ENCODE measurements at regions not wholly inside any gene's neighbourhood (a gene's known extent, or its start where the extent isn't known, plus 50 kb on each side); places are given as distances from the start of the nearest gene placed in this dataset.
"Not testable (repeated sequence)": the region's sequence is repeated elsewhere in the genome, so short reads cannot be mapped to it uniquely, and the experiment has no call there.

GRCh38 chr18:35810520-35810919 lies 162.0 kb upstream of the RMP24 start:
- ATAC-seq (replicated peaks): no peak
- H3K4me3 Mint-ChIP-seq: no peak overlapping the region
- no peak overlapping the region for H3K27ac Mint-ChIP-seq
- no peaks in the 10 kb centered on the region for H3K9me3 Mint-ChIP-seq
- H3K4me1 Mint-ChIP-seq: no peaks in the 10 kb centered on the region
- H3K36me3 Mint-ChIP-seq (ENCODE audit: low read depth): no peaks in the 10 kb centered on the region
- peaks cover 31% of the 10 kb centered on the region for H3K27me3 Mint-ChIP-seq

GRCh38 chr18:35811896-35812295 lies 160.6 kb upstream of the RMP24 start:
- no peaks in the 10 kb centered on the region for H3K4me1 Mint-ChIP-seq
- H3K27ac Mint-ChIP-seq: no peak overlapping the region
- ATAC-seq (replicated peaks): no peak
- H3K9me3 Mint-ChIP-seq: no peaks in the 10 kb centered on the region
- H3K27me3 Mint-ChIP-seq: peaks cover 30% of the 10 kb centered on the region
- H3K36me3 Mint-ChIP-seq (ENCODE audit: low read depth): no peaks in the 10 kb centered on the region
- no peak overlapping the region for H3K4me3 Mint-ChIP-seq

- peaks cover 17% of the 10 kb centered on the region for H3K27me3 Mint-ChIP-seq
- H3K4me3 Mint-ChIP-seq; ATAC-seq (replicated peaks); H3K36me3 Mint-ChIP-seq (ENCODE audit: low read depth); H3K9me3 Mint-ChIP-seq; H3K4me1 Mint-ChIP-seq; H3K27ac Mint-ChIP-seq: not testable (repeated sequence)
Measured at GRCh38 chr18:35815011-35815410, 157.5 kb upstream of the RMP24 start.

GRCh38 chr18:35816003-35816402 lies 156.5 kb upstream of the RMP24 start:
- Mint-ChIP-seq H3K27ac (no peak overlapping the region), H3K9me3 (no peaks in the 10 kb centered on the region), H3K4me3 (no peak overlapping the region), H3K27me3 (peaks cover 10% of the 10 kb centered on the region), H3K4me1 (no peaks in the 10 kb centered on the region), H3K36me3 (ENCODE audit: low read depth) (no peaks in the 10 kb centered on the region)
- no peak for ATAC-seq (replicated peaks)

GRCh38 chr18:35817604-35818352 lies 154.7 kb upstream of the RMP24 start:
- Mint-ChIP-seq H3K27ac (no peak overlapping the region), H3K4me1 (no peaks in the 10 kb centered on the region), H3K36me3 (ENCODE audit: low read depth) (no peaks in the 10 kb centered on the region), H3K9me3 (no peaks in the 10 kb centered on the region), H3K4me3 (no peak overlapping the region), H3K27me3 (peaks cover 4% of the 10 kb centered on the region)
- no peak for ATAC-seq (replicated peaks)

GRCh38 chr18:35818353-35818667 lies 154.2 kb upstream of the RMP24 start:
- Mint-ChIP-seq H3K9me3 (no peaks in the 10 kb centered on the region), H3K27ac (no peak overlapping the region), H3K27me3 (peaks cover 4% of the 10 kb centered on the region), H3K36me3 (ENCODE audit: low read depth) (no peaks in the 10 kb centered on the region), H3K4me3 (no peak overlapping the region), H3K4me1 (no peaks in the 10 kb centered on the region)
- ATAC-seq (replicated peaks): no peak

- Mint-ChIP-seq H3K4me1 (no peaks in the 10 kb centered on the region), H3K27me3 (peaks cover 4% of the 10 kb centered on the region), H3K9me3 (no peaks in the 10 kb centered on the region), H3K27ac (no peak overlapping the region), H3K4me3 (no peak overlapping the region), H3K36me3 (ENCODE audit: low read depth) (no peaks in the 10 kb centered on the region)
- ATAC-seq (replicated peaks): no peak
Measured at GRCh38 chr18:35822413-35822812, 150.1 kb upstream of the RMP24 start.

GRCh38 chr18:35826477-35826876 lies 146.0 kb upstream of the RMP24 start:
- H3K4me1 Mint-ChIP-seq: no peaks in the 10 kb centered on the region
- no peak overlapping the region for H3K4me3 Mint-ChIP-seq
- ATAC-seq (replicated peaks): no peak
- H3K9me3 Mint-ChIP-seq: peaks cover 4% of the 10 kb centered on the region
- H3K27ac Mint-ChIP-seq: no peak overlapping the region
- H3K27me3 Mint-ChIP-seq: peaks cover 21% of the 10 kb centered on the region
- no peaks in the 10 kb centered on the region for H3K36me3 Mint-ChIP-seq (ENCODE audit: low read depth)

GRCh38 chr18:35827275-35827902 lies 145.1 kb upstream of the RMP24 start:
- Mint-ChIP-seq H3K9me3 (peaks cover 4% of the 10 kb centered on the region), H3K27me3 (peaks cover 24% of the 10 kb centered on the region), H3K36me3 (ENCODE audit: low read depth) (no peaks in the 10 kb centered on the region), H3K4me1 (no peaks in the 10 kb centered on the region), H3K27ac (no peak overlapping the region), H3K4me3 (no peak overlapping the region)
- ATAC-seq (replicated peaks): peak; percentile 92

- Mint-ChIP-seq H3K27ac (no peak overlapping the region), H3K4me1 (no peaks in the 10 kb centered on the region), H3K4me3 (no peak overlapping the region), H3K36me3 (ENCODE audit: low read depth) (no peaks in the 10 kb centered on the region), H3K27me3 (peaks cover 25% of the 10 kb centered on the region), H3K9me3 (peaks cover 4% of the 10 kb centered on the region)
- ATAC-seq (replicated peaks): no peak
Measured at GRCh38 chr18:35827903-35828275, 144.6 kb upstream of the RMP24 start.

GRCh38 chr18:35828591-35828990 lies 143.9 kb upstream of the RMP24 start:
- ATAC-seq (replicated peaks): no peak
- Mint-ChIP-seq H3K4me3 (no peak overlapping the region), H3K27ac (no peak overlapping the region), H3K36me3 (ENCODE audit: low read depth) (no peaks in the 10 kb centered on the region), H3K4me1 (no peaks in the 10 kb centered on the region), H3K27me3 (peaks cover 25% of the 10 kb centered on the region), H3K9me3 (peaks cover 4% of the 10 kb centered on the region)

GRCh38 chr18:35835366-35835765 lies 137.1 kb upstream of the RMP24 start:
- ATAC-seq (replicated peaks): no peak
- H3K27ac Mint-ChIP-seq: no peak overlapping the region
- peaks cover 17% of the 10 kb centered on the region for H3K27me3 Mint-ChIP-seq
- H3K4me3 Mint-ChIP-seq: no peak overlapping the region
- H3K9me3 Mint-ChIP-seq: no peaks in the 10 kb centered on the region
- H3K36me3 Mint-ChIP-seq (ENCODE audit: low read depth): no peaks in the 10 kb centered on the region
- H3K4me1 Mint-ChIP-seq: no peaks in the 10 kb centered on the region

GRCh38 chr18:35835833-35836232 lies 136.6 kb upstream of the RMP24 start:
- H3K27me3 Mint-ChIP-seq: peaks cover 18% of the 10 kb centered on the region
- no peaks in the 10 kb centered on the region for H3K36me3 Mint-ChIP-seq (ENCODE audit: low read depth)
- no peak overlapping the region for H3K27ac Mint-ChIP-seq
- H3K9me3 Mint-ChIP-seq: no peaks in the 10 kb centered on the region
- ATAC-seq (replicated peaks): no peak
- H3K4me1 Mint-ChIP-seq: no peaks in the 10 kb centered on the region
- H3K4me3 Mint-ChIP-seq: no peak overlapping the region

- Mint-ChIP-seq H3K27ac (no peak overlapping the region), H3K4me3 (no peak overlapping the region), H3K9me3 (no peaks in the 10 kb centered on the region), H3K36me3 (ENCODE audit: low read depth) (no peaks in the 10 kb centered on the region), H3K4me1 (no peaks in the 10 kb centered on the region), H3K27me3 (peaks cover 15% of the 10 kb centered on the region)
- ATAC-seq (replicated peaks): no peak
Measured at GRCh38 chr18:35836932-35837331, 135.5 kb upstream of the RMP24 start.

GRCh38 chr18:35837922-35838496 lies 134.5 kb upstream of the RMP24 start:
- no peak for ATAC-seq (replicated peaks)
- H3K27ac Mint-ChIP-seq: no peak overlapping the region
- no peaks in the 10 kb centered on the region for H3K4me1 Mint-ChIP-seq
- H3K4me3 Mint-ChIP-seq: no peak overlapping the region
- no peaks in the 10 kb centered on the region for H3K36me3 Mint-ChIP-seq (ENCODE audit: low read depth)
- H3K27me3 Mint-ChIP-seq: peaks cover 9% of the 10 kb centered on the region
- H3K9me3 Mint-ChIP-seq: no peaks in the 10 kb centered on the region

All from activated T-helper 17 cell treated with anti-CD3 and anti-CD28 coated beads, Interleukin-2, amount 50 U/mL, for 72 hours (primary cell).